ENCODE measurements at regions not wholly inside any gene's neighbourhood (a gene's known extent, or its start where the extent isn't known, plus 50 kb on each side); places are given as distances from the start of the nearest gene placed in this dataset.
"Not testable (repeated sequence)": the region's sequence is repeated elsewhere in the genome, so short reads cannot be mapped to it uniquely, and the experiment has no call there.

- WGBS (ENCODE audit: insufficient coverage), result no CpG with 5 or more reads among the region's 1 CpG
- H3K36me3 ChIP-seq (replicated peaks in 1 of 2; ENCODE audit: control extremely low read depth in 1 of 2, control insufficient read depth in 1 of 2, extremely low read depth in 1 of 2, insufficient read depth in 2 of 2, low read length in 1 of 2); H3K27ac ChIP-seq (ENCODE audit: low read length in 2 of 2); intact Hi-C loops (cut with micrococcal nuclease); H3K9ac ChIP-seq (ENCODE audit: low read length); POLR2A ChIA-PET; H3K4me1 ChIP-seq (ENCODE audit: control insufficient read depth in 2 of 2, insufficient read depth in 2 of 2, low read length in 2 of 2); H4K20me1 ChIP-seq (ENCODE audit: control insufficient read depth, insufficient read depth, low read length, poor library complexity, severe bottlenecking); H3K79me2 ChIP-seq (ENCODE audit: control insufficient read depth, insufficient read depth, low read length); ATAC-seq (ENCODE audit: low read depth); H3K9me3 Mint-ChIP-seq (ENCODE audit: insufficient read depth); DNase-seq; H3K4me3 Mint-ChIP-seq; H3K27me3 Mint-ChIP-seq; H3K4me2 ChIP-seq (replicated peaks; ENCODE audit: low read depth, low read length, poor library complexity, severe bottlenecking); H2AFZ ChIP-seq (ENCODE audit: insufficient read depth, low read depth, low read length, poor library complexity, severe bottlenecking); CTCF ChIA-PET; H3K4me3 ChIP-seq (ENCODE audit: control extremely low read depth in 1 of 5, extremely low read depth in 1 of 5, insufficient read depth in 1 of 5, low read depth in 2 of 5, low read length in 4 of 5); H3K27ac Mint-ChIP-seq; H3K4me1 Mint-ChIP-seq; H3K27me3 ChIP-seq (replicated peaks in 1 of 4; ENCODE audit: control extremely low read depth in 1 of 4, control insufficient read depth in 3 of 4, insufficient read depth in 4 of 4, low read length in 3 of 4): not testable (repeated sequence)
- peaks cover 0 to 58% (median 0%) of the 10 kb centered on the region in 3 donors for H3K9me3 ChIP-seq (ENCODE audit: control extremely low read depth in 1 of 3, control insufficient read depth in 2 of 3, insufficient read depth in 1 of 3, low read length in 2 of 3)
Observed at GRCh38 chr15:20278376-20278775, 263.2 kb downstream of the GOLGA6L6 start.

- H3K27ac Mint-ChIP-seq; intact Hi-C loops (cut with micrococcal nuclease); POLR2A ChIA-PET; H3K27me3 Mint-ChIP-seq; DNase-seq; H2AFZ ChIP-seq (ENCODE audit: insufficient read depth, low read depth, low read length, poor library complexity, severe bottlenecking); H3K9me3 Mint-ChIP-seq (ENCODE audit: insufficient read depth); H3K36me3 ChIP-seq (replicated peaks in 1 of 2; ENCODE audit: control extremely low read depth in 1 of 2, control insufficient read depth in 1 of 2, extremely low read depth in 1 of 2, insufficient read depth in 2 of 2, low read length in 1 of 2); H4K20me1 ChIP-seq (ENCODE audit: control insufficient read depth, insufficient read depth, low read length, poor library complexity, severe bottlenecking); H3K4me1 ChIP-seq (ENCODE audit: control insufficient read depth in 2 of 2, insufficient read depth in 2 of 2, low read length in 2 of 2); H3K4me1 Mint-ChIP-seq; H3K4me3 ChIP-seq (ENCODE audit: control extremely low read depth in 1 of 5, extremely low read depth in 1 of 5, insufficient read depth in 1 of 5, low read depth in 2 of 5, low read length in 4 of 5); H3K4me3 Mint-ChIP-seq; H3K4me2 ChIP-seq (replicated peaks; ENCODE audit: low read depth, low read length, poor library complexity, severe bottlenecking); H3K27me3 ChIP-seq (replicated peaks in 1 of 4; ENCODE audit: control extremely low read depth in 1 of 4, control insufficient read depth in 3 of 4, insufficient read depth in 4 of 4, low read length in 3 of 4); ATAC-seq (ENCODE audit: low read depth); H3K27ac ChIP-seq (ENCODE audit: low read length in 2 of 2); H3K9ac ChIP-seq (ENCODE audit: low read length); CTCF ChIA-PET; H3K79me2 ChIP-seq (ENCODE audit: control insufficient read depth, insufficient read depth, low read length): not testable (repeated sequence)
- 100% methylated on average over 1 of the region's 3 CpGs for WGBS (ENCODE audit: insufficient coverage)
- peaks cover 0 to 64% (median 0%) of the 10 kb centered on the region in 3 donors for H3K9me3 ChIP-seq (ENCODE audit: control extremely low read depth in 1 of 3, control insufficient read depth in 2 of 3, insufficient read depth in 1 of 3, low read length in 2 of 3)
Observed at GRCh38 chr15:20277451-20277850, 264.1 kb downstream of the GOLGA6L6 start.

- H3K4me2 ChIP-seq (replicated peaks; ENCODE audit: low read depth, low read length, poor library complexity, severe bottlenecking); H3K9me3 Mint-ChIP-seq (ENCODE audit: insufficient read depth); H3K36me3 ChIP-seq (replicated peaks in 1 of 2; ENCODE audit: control extremely low read depth in 1 of 2, control insufficient read depth in 1 of 2, extremely low read depth in 1 of 2, insufficient read depth in 2 of 2, low read length in 1 of 2); DNase-seq; H2AFZ ChIP-seq (ENCODE audit: insufficient read depth, low read depth, low read length, poor library complexity, severe bottlenecking); H3K27ac Mint-ChIP-seq; ATAC-seq (ENCODE audit: low read depth); H3K27ac ChIP-seq (ENCODE audit: low read length in 2 of 2); H3K27me3 Mint-ChIP-seq; CTCF ChIA-PET; POLR2A ChIA-PET; H3K4me3 Mint-ChIP-seq; H3K9ac ChIP-seq (ENCODE audit: low read length); H3K4me1 Mint-ChIP-seq; H3K4me3 ChIP-seq (ENCODE audit: control extremely low read depth in 1 of 5, extremely low read depth in 1 of 5, insufficient read depth in 1 of 5, low read depth in 2 of 5, low read length in 4 of 5); H4K20me1 ChIP-seq (ENCODE audit: control insufficient read depth, insufficient read depth, low read length, poor library complexity, severe bottlenecking); intact Hi-C loops (cut with micrococcal nuclease); H3K27me3 ChIP-seq (replicated peaks in 1 of 4; ENCODE audit: control extremely low read depth in 1 of 4, control insufficient read depth in 3 of 4, insufficient read depth in 4 of 4, low read length in 3 of 4); H3K79me2 ChIP-seq (ENCODE audit: control insufficient read depth, insufficient read depth, low read length); H3K4me1 ChIP-seq (ENCODE audit: control insufficient read depth in 2 of 2, insufficient read depth in 2 of 2, low read length in 2 of 2): not testable (repeated sequence)
- H3K9me3 ChIP-seq (ENCODE audit: control extremely low read depth in 1 of 3, control insufficient read depth in 2 of 3, insufficient read depth in 1 of 3, low read length in 2 of 3), result peaks cover 0 to 64% (median 0%) of the 10 kb centered on the region in 3 donors
- WGBS (ENCODE audit: insufficient coverage), result 84% methylated on average over 13 of the region's 13 CpGs
Observed at GRCh38 chr15:20276312-20277114, 265.1 kb downstream of the GOLGA6L6 start.

- H3K9ac ChIP-seq (ENCODE audit: low read length); H3K36me3 ChIP-seq (replicated peaks in 1 of 2; ENCODE audit: control extremely low read depth in 1 of 2, control insufficient read depth in 1 of 2, extremely low read depth in 1 of 2, insufficient read depth in 2 of 2, low read length in 1 of 2); H3K27me3 Mint-ChIP-seq; H3K79me2 ChIP-seq (ENCODE audit: control insufficient read depth, insufficient read depth, low read length); intact Hi-C loops (cut with micrococcal nuclease); CTCF ChIA-PET; H3K4me1 Mint-ChIP-seq; H4K20me1 ChIP-seq (ENCODE audit: control insufficient read depth, insufficient read depth, low read length, poor library complexity, severe bottlenecking); ATAC-seq (ENCODE audit: low read depth); H2AFZ ChIP-seq (ENCODE audit: insufficient read depth, low read depth, low read length, poor library complexity, severe bottlenecking); H3K4me3 Mint-ChIP-seq; H3K27ac ChIP-seq (ENCODE audit: low read length in 2 of 2); H3K4me1 ChIP-seq (ENCODE audit: control insufficient read depth in 2 of 2, insufficient read depth in 2 of 2, low read length in 2 of 2); DNase-seq; H3K27ac Mint-ChIP-seq; H3K27me3 ChIP-seq (replicated peaks in 1 of 4; ENCODE audit: control extremely low read depth in 1 of 4, control insufficient read depth in 3 of 4, insufficient read depth in 4 of 4, low read length in 3 of 4); H3K9me3 Mint-ChIP-seq (ENCODE audit: insufficient read depth); H3K4me3 ChIP-seq (ENCODE audit: control extremely low read depth in 1 of 5, extremely low read depth in 1 of 5, insufficient read depth in 1 of 5, low read depth in 2 of 5, low read length in 4 of 5); POLR2A ChIA-PET; H3K4me2 ChIP-seq (replicated peaks; ENCODE audit: low read depth, low read length, poor library complexity, severe bottlenecking): not testable (repeated sequence)
- 78% methylated on average over 4 of the region's 5 CpGs for WGBS (ENCODE audit: insufficient coverage)
- peaks cover 0 to 56% (median 1%) of the 10 kb centered on the region in 3 donors for H3K9me3 ChIP-seq (ENCODE audit: control extremely low read depth in 1 of 3, control insufficient read depth in 2 of 3, insufficient read depth in 1 of 3, low read length in 2 of 3)
Observed at GRCh38 chr15:20275373-20275967, 266.1 kb downstream of the GOLGA6L6 start.
